GM12878 (cell line): ENCODE measurements at regions not wholly inside any gene's neighbourhood (a gene's known extent, or its start where the extent isn't known, plus 50 kb on each side); places are given as distances from the start of the nearest gene placed in this dataset.

Experiments
- ATAC-seq: fragments of 200-7000 bp; cut with Tn5 transposase; 3 replicates; pipeline ENCODE4 v1.9.1; 2020; ENCODE audit warnings: mild to moderate bottlenecking, moderate library complexity
- BruUV-seq: library from RNA; stranded (reverse); fragments of 400-500 nt; replicated peaks from 2 replicates; lab custom pipeline; 2021; lab: Mats Ljungman, UMichigan
- CTCF ChIA-PET: fragments of 300-600 bp; sonication (Branson Sonifier 250); formaldehyde crosslinking; extraction: SDS; loops from one replicate; lab custom pipeline; 2021; ENCODE audit warnings: inconsistent platforms; lab: Yijun Ruan, JAX
- POLR2A ChIA-PET: fragments of 350-600 bp; formaldehyde crosslinking; extraction: SDS; loops from one replicate; lab custom pipeline; 2021; ENCODE audit warnings: inconsistent platforms; lab: Charles Lee
- RAD21 ChIA-PET: fragments of 300-600 bp; sonication (Branson Sonifier 250); formaldehyde crosslinking; loops from one replicate; lab custom pipeline; 2023; ENCODE audit warnings: antibody characterized with exemption; ENCODE audit not compliant: unreplicated experiment; lab: Charles Lee
- SMC1A ChIA-PET: fragments of 300-600 bp; sonication (Branson Sonifier 250); formaldehyde crosslinking; loops from one replicate; lab custom pipeline; 2023; ENCODE audit not compliant: unreplicated experiment, uncharacterized antibody; lab: Charles Lee
- DNase-seq: peaks from one replicate; pipeline ENCODE4 v3.0.0-alpha.2; 2011; ENCODE audit warnings: low read depth, low spot score
- FAIRE-seq: peaks from 3 replicates; lab custom pipeline; 2011; peaks lifted over from hg19 to GRCh38; lab: Jason Lieb, UNC
- H2AFZ ChIP-seq: 2 replicates; pipeline ENCODE4 v1.6.0; 2011; ENCODE audit warnings: low read depth, low read length, control low read depth; ENCODE audit not compliant: control insufficient read depth
- H3K27ac ChIP-seq: 2 replicates; pipeline ENCODE4 v1.5.1; 2011; ENCODE audit warnings: control low read depth; ENCODE audit not compliant: control insufficient read depth, insufficient read depth
- H3K27me3 ChIP-seq, 2 experiments: replicated peaks in 1 of 2; 2 replicates each; pipeline versions ENCODE4 v1.6.0 to v1.6.1; 2011; ENCODE audit warnings: low read length in 1 of 2; ENCODE audit not compliant: control insufficient read depth in 2 of 2, insufficient read depth in 2 of 2
- H3K36me3 ChIP-seq, 2 experiments: 2 replicates each; pipeline ENCODE4 v1.5.1; 2011; ENCODE audit warnings: low read length in 1 of 2; ENCODE audit not compliant: control insufficient read depth in 2 of 2, insufficient read depth in 2 of 2
- H3K4me1 ChIP-seq: 2 replicates; pipeline ENCODE4 v1.6.1; 2011; ENCODE audit warnings: mild to moderate bottlenecking, low read length, moderate library complexity, mixed read lengths; ENCODE audit not compliant: control insufficient read depth, insufficient read depth
- H3K4me2 ChIP-seq: 2 replicates; pipeline ENCODE4 v1.6.0; 2011; ENCODE audit warnings: control low read depth; ENCODE audit not compliant: control insufficient read depth, insufficient read depth
- H3K4me3 ChIP-seq: fragments of 200-600 bp; sonication (generic); 2 replicates; pipeline ENCODE4 v1.5.1; 2016
- H3K79me2 ChIP-seq: 2 replicates; pipeline ENCODE4 v1.6.0; 2011; ENCODE audit warnings: low read length; ENCODE audit not compliant: control insufficient read depth, insufficient read depth
- H3K9ac ChIP-seq: 2 replicates; pipeline ENCODE4 v1.8.0; 2011; ENCODE audit warnings: low read length, control low read depth, mixed read lengths; ENCODE audit not compliant: control insufficient read depth, insufficient read depth
- H3K9me3 ChIP-seq: replicated peaks from 3 replicates; pipeline ENCODE4 v1.5.1; 2011; ENCODE audit warnings: mild to moderate bottlenecking, low read length; ENCODE audit not compliant: control insufficient read depth, insufficient read depth
- H4K20me1 ChIP-seq: 2 replicates; pipeline ENCODE4 v1.6.0; 2011; ENCODE audit not compliant: control insufficient read depth, insufficient read depth
- CBX3 ChIP-seq: fragments of 200-600 bp; sonication (generic); IDR thresholded peaks from 2 replicates; pipeline ENCODE4 v1.6.1; 2016; ENCODE audit warnings: low read depth, borderline replicate concordance
- EED ChIP-seq: sonication (generic); IDR thresholded peaks from 2 replicates; pipeline ENCODE4 v1.6.1; 2016; ENCODE audit warnings: antibody characterized with exemption, low read depth
- EP300 ChIP-seq, 2 experiments: fragments of 150-350 bp in 1 of 2; IDR thresholded peaks; 2 replicates each; pipeline ENCODE4 v1.6.1; 2011 to 2012; ENCODE audit warnings: low read depth in 2 of 2, low read length in 2 of 2, borderline replicate concordance in 1 of 2, improper control_type of control experiment in 1 of 2, inconsistent platforms in 1 of 2; ENCODE audit not compliant: control insufficient read depth in 1 of 2
- JUND ChIP-seq: IDR thresholded peaks from 2 replicates; pipeline ENCODE4 v1.6.1; 2012; ENCODE audit warnings: low read depth, mild to moderate bottlenecking, low read length, improper control_type of control experiment, moderate library complexity
- MYC ChIP-seq: IDR thresholded peaks from 2 replicates; pipeline ENCODE4 v1.6.1; 2011; ENCODE audit warnings: mild to moderate bottlenecking, low read length, moderate library complexity, inconsistent platforms; ENCODE audit not compliant: insufficient read depth, insufficient replicate concordance, insufficient read length, severe bottlenecking
- NFYA ChIP-seq: IDR thresholded peaks from 2 replicates; pipeline ENCODE4 v1.6.1; 2011; ENCODE audit warnings: low read depth, mild to moderate bottlenecking, low read length, improper control_type of control experiment, borderline replicate concordance
- PML ChIP-seq: IDR thresholded peaks from 2 replicates; pipeline ENCODE4 v1.6.1; 2012; ENCODE audit warnings: low read length, inconsistent platforms
- POLR2AphosphoS2 ChIP-seq: IDR thresholded peaks from 2 replicates; pipeline ENCODE4 v1.6.1; 2011; ENCODE audit warnings: low read depth, mild to moderate bottlenecking, low read length, improper control_type of control experiment, moderate library complexity
- POU2F2 ChIP-seq: IDR thresholded peaks from 3 replicates; pipeline ENCODE4 v1.6.1; 2011; ENCODE audit warnings: low read depth, mild to moderate bottlenecking, low read length, borderline replicate concordance
- STAT1 ChIP-seq: fragments of 450-650 bp; conservative IDR thresholded peaks from 2 replicates; pipeline ENCODE4 v1.6.1; 2014; ENCODE audit warnings: antibody characterized with exemption, mild to moderate bottlenecking
- STAT3 ChIP-seq: IDR thresholded peaks from 2 replicates; pipeline ENCODE4 v1.6.1; 2011; ENCODE audit warnings: low read depth, low read length, improper control_type of control experiment
- YBX1 ChIP-seq: fragments of 450-650 bp; IDR thresholded peaks from 2 replicates; pipeline ENCODE4 v1.6.1; 2016; ENCODE audit warnings: antibody characterized with exemption
- ZNF274 ChIP-seq: IDR thresholded peaks from one replicate; pipeline ENCODE4 v1.8.0; 2011; ENCODE audit not compliant: insufficient read length, insufficient read depth
- WGBS: methylation state at CpG from one replicate; pipeline ENCODE4 v1.1.6; 2016; ENCODE audit warnings: low lambda C conversion rate; ENCODE audit not compliant: insufficient replicate concordance, insufficient coverage; ENCODE audit errors: missing lambda C conversion rate; 5-methylcytosine and 5-hydroxymethylcytosine counted together
- in situ Hi-C: fragments of 300-500 bp; cut with MboI; formaldehyde crosslinking; loops from 9 replicates; pipeline ENCODE4 v1.14.3; 2018; ENCODE audit warnings: mixed read lengths
- intact Hi-C: fragments of 100-400 bp; cut with micrococcal nuclease; formaldehyde crosslinking; loops from one replicate; pipeline ENCODE4 v1.14.2; 2022; ENCODE audit not compliant: unreplicated experiment
- TF ChIP-seq, protein P1 (sequence below): fragments of 450-650 bp; formaldehyde crosslinking; IDR thresholded peaks from 2 replicates; pipeline ENCODE4 v1.4.0; 2020; ENCODE audit warnings: mild to moderate bottlenecking, moderate library complexity

DNA sequence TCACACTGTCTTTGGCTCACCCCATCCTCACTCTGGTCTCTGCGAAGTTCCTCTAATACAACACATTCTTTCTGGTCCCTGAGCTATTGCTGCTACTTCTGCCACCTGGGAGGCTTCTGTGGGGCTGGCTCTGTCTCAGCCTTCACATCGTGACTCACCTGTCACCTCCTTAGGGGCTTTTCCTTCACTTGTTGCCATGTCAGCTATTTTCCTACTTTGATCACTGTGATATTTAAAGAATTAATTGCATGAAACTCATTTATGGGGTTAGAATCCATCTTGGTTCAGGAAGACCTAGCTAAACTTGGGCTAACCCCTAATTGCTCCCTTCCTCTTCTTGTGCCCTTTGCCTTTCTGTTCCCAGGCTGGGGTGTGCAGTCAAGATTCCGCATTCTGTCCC, 346.9 kb downstream of the WDR72 start:
- WGBS = 12% methylated on average over 3 of the region's 3 CpGs
- intact Hi-C loops (no loop called here), in situ Hi-C loops (no loop called here)
- Histone ChIP-seq H2AFZ (no peak overlapping the region), H3K4me2 (no peak overlapping the region), H3K9ac (no peak overlapping the region), H3K4me1 (no peaks in the 10 kb centered on the region), H3K4me3 (no peak overlapping the region), H4K20me1 (no peaks in the 10 kb centered on the region), H3K27ac (no peak overlapping the region), H3K9me3 (no peaks in the 10 kb centered on the region), H3K36me3 (no peaks in the 10 kb centered on the region), H3K27me3 (no peaks in the 10 kb centered on the region; a peak in 1 of 4 replicates), H3K79me2 (no peaks in the 10 kb centered on the region)
- BruUV-seq = no TSS peak
- FAIRE-seq (no peak), ATAC-seq (no peak), DNase-seq (no peak)
- POLR2A ChIA-PET = no interaction called here
- SMC1A ChIA-PET = no interaction called here
- RAD21 ChIA-PET = no interaction called here
- CTCF ChIA-PET = no interaction called here
- TF ChIP-seq CBX3 (no peak), EP300 (IDR thresholded peaks at IDR 0.05; ENCODE audit: borderline replicate concordance in 1 of 2, control insufficient read depth in 1 of 2, low read depth in 2 of 2, low read length in 2 of 2) (no peak), POU2F2 (no peak), POLR2AphosphoS2 (no peak), STAT3 (no peak), ZNF274 (no peak)

- ChIA-PET POLR2A (no interaction called here), SMC1A (no interaction called here), CTCF (no interaction called here), RAD21 (no interaction called here)
- WGBS = 4% methylated on average over 1 of the region's 1 CpG
- Histone ChIP-seq H3K9me3 (no peaks in the 10 kb centered on the region), H3K36me3 (no peaks in the 10 kb centered on the region), H3K9ac (no peak overlapping the region), H3K4me2 (no peak overlapping the region), H3K27me3 (no peaks in the 10 kb centered on the region; a peak in 1 of 4 replicates), H3K4me1 (no peaks in the 10 kb centered on the region), H3K27ac (no peak overlapping the region), H3K4me3 (no peak overlapping the region), H4K20me1 (no peaks in the 10 kb centered on the region), H2AFZ (no peak overlapping the region), H3K79me2 (no peaks in the 10 kb centered on the region)
- in situ Hi-C loops = no loop called here
- no TSS peak for BruUV-seq
- no peak for FAIRE-seq
- no peak for DNase-seq
- intact Hi-C loops = no loop called here
- ATAC-seq = no peak
- no peak for TF ChIP-seq YBX1
- TF ChIP-seq EED = no peak
- TF ChIP-seq NFYA = no peak
- TF ChIP-seq MYC = no peak
- TF ChIP-seq STAT1 = no peak
- TF ChIP-seq JUND = no peak
- no peak for TF ChIP-seq PML
- TF ChIP-seq, protein P1, sequence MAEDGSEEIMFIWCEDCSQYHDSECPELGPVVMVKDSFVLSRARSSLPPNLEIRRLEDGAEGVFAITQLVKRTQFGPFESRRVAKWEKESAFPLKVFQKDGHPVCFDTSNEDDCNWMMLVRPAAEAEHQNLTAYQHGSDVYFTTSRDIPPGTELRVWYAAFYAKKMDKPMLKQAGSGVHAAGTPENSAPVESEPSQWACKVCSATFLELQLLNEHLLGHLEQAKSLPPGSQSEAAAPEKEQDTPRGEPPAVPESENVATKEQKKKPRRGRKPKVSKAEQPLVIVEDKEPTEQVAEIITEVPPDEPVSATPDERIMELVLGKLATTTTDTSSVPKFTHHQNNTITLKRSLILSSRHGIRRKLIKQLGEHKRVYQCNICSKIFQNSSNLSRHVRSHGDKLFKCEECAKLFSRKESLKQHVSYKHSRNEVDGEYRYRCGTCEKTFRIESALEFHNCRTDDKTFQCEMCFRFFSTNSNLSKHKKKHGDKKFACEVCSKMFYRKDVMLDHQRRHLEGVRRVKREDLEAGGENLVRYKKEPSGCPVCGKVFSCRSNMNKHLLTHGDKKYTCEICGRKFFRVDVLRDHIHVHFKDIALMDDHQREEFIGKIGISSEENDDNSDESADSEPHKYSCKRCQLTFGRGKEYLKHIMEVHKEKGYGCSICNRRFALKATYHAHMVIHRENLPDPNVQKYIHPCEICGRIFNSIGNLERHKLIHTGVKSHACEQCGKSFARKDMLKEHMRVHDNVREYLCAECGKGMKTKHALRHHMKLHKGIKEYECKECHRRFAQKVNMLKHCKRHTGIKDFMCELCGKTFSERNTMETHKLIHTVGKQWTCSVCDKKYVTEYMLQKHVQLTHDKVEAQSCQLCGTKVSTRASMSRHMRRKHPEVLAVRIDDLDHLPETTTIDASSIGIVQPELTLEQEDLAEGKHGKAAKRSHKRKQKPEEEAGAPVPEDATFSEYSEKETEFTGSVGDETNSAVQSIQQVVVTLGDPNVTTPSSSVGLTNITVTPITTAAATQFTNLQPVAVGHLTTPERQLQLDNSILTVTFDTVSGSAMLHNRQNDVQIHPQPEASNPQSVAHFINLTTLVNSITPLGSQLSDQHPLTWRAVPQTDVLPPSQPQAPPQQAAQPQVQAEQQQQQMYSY (CRISPR knock-in tag) = no peak
Measured at GRCh38 chr15:53404930-53405493, 354.5 kb downstream of the WDR72 start.
